ENCODE measurements at regions not wholly inside any gene's neighbourhood (a gene's known extent, or its start where the extent isn't known, plus 50 kb on each side); places are given as distances from the start of the nearest gene placed in this dataset.

DNA sequence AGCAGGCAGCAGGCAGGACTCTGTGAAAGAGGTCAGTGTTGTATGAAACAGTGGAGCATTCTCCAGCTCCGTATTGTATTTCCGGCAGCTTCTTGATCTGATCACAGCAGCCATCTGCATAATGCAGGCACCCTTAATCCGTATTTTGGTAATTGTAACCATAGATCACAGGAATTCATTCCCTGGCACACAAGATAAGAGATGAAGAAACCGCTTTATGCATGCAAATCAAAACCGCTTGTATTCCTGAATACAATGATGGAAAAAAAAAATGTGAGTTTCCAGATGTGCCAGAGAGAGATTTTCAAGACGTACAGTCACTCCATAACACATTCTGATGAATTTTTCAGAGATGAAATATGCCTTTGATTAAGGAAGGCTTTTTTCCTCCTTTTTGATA, 221.3 kb downstream of the ACKR3 start:
- no peak for TF ChIP-seq POLR2AphosphoS5 (IDR thresholded peaks at IDR 0.05)
- TF ChIP-seq, protein P1, sequence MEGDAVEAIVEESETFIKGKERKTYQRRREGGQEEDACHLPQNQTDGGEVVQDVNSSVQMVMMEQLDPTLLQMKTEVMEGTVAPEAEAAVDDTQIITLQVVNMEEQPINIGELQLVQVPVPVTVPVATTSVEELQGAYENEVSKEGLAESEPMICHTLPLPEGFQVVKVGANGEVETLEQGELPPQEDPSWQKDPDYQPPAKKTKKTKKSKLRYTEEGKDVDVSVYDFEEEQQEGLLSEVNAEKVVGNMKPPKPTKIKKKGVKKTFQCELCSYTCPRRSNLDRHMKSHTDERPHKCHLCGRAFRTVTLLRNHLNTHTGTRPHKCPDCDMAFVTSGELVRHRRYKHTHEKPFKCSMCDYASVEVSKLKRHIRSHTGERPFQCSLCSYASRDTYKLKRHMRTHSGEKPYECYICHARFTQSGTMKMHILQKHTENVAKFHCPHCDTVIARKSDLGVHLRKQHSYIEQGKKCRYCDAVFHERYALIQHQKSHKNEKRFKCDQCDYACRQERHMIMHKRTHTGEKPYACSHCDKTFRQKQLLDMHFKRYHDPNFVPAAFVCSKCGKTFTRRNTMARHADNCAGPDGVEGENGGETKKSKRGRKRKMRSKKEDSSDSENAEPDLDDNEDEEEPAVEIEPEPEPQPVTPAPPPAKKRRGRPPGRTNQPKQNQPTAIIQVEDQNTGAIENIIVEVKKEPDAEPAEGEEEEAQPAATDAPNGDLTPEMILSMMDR (IDR thresholded peaks at IDR 0.05), result no peak
- no peak for TF ChIP-seq POLR2A (IDR thresholded peaks at IDR 0.05)
- no peak for TF ChIP-seq EP300 (IDR thresholded peaks at IDR 0.05; ENCODE audit: low read depth)
